Lung microvascular endothelial cell (primary cell): ENCODE measurements at regions not wholly inside any gene's neighbourhood (a gene's known extent, or its start where the extent isn't known, plus 50 kb on each side); places are given as distances from the start of the nearest gene placed in this dataset.
"Not testable (repeated sequence)": the region's sequence is repeated elsewhere in the genome, so short reads cannot be mapped to it uniquely, and the experiment has no call there.

Experiments
- DNase-seq, 2 donors: peaks; one replicate each; pipeline versions ENCODE4 v3.0.0 to v3.0.0-alpha.2; 2010; ENCODE audit warnings: low read depth in 2 of 2

DNA sequence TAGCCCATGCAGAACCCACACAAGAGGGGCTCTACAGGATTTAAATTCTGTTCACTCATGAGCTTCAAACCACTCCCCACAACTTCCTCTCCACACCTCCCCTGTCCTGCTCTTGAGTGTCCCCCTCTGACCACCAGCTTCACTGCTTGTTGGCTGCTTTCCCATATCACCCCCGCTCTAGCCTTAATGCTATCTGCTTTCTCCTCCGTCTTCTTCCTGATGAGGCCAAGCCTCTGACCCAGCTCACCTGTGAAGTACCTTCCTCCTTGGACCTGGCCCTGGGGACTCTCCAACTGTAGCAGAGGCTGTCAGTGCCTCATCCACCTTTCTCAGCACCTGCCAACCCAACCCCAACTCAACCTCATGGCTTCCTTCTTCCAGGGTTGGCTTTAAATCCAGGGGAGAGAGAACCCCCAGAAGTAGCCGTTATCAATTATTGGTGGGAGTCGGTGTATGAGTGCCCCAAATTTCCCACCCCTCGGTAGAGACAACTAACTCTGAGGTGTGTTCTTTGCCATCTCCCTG, 174.8 kb downstream of the MINAR1 start:
- DNase-seq, result no peak

DNA sequence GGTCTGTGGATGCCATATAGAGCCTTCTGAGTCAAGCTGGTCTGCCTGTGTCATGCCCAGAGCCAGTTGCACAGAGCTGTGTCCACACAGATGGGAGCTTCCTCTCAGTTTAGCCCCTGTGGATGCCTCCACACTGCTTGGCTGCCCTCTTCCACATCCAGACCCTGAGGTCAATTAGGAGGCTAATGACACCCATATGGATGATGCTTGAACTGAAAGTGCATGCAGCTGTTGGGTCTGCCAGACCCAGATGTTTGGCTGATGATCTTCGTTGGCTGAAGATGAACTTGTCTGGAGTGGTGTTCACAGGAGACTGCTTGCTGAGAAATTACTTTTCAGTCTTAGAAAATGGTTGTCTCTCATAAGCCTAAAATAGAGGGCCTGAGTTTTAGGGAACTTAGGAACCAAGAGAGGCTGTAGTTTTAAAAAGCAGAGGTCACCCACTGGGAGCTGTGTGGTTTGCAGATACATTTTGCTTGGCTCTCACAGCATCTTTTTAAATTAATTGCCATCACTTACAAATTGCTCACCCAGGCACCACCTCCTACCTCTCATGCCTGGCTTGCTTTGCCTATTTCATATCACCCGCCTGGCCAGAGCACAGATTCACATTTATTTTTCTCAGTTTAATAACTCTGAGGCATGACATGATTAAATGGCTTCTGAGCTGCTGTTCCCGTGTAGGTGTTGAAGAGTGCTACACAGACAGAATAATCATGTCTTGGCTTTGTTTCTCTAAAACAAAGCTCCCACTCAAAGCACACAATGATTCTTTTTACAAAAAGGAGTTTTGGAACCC, 176.1 kb downstream of the MINAR1 start:
- no peak for DNase-seq

DNA sequence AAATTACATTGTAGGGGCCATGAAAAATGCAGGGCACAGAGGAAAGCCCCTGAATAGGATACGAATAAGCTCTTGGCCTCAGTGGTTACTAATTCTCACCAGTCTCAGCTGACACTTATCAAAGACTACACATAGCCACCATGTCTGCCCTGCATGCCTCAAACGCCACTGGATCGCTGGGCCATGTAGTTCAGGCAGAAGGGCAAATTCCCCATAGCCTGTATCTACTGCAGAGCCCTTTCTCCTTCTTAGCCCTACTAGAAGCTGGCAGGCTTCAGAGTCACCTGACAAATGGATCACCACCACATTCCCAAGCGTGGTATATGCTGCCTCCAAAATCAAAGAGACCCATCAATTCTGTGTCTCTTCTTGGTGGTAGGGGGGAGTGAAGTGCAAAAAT, 177.4 kb downstream of the MINAR1 start:
- DNase-seq, result no peak

DNA sequence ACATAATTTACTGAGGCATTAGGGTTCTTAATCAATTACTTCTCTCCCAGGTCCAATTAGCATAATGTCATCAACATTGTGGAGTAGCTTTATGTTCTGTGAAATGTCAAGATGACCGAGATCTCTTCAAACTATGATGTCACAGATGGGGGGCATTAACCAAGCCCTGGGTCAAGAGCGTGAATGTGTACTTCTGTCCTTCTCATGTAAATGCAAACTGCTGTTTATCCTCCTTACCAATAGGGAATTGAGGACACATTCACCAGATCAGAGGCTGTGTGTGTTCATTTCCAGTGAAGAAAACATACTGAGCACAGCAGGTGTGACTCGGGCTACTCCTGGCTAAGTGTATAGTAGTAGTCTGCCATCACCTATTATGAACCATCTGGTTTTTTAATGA, 177.9 kb downstream of the MINAR1 start:
- DNase-seq, result no peak

DNA sequence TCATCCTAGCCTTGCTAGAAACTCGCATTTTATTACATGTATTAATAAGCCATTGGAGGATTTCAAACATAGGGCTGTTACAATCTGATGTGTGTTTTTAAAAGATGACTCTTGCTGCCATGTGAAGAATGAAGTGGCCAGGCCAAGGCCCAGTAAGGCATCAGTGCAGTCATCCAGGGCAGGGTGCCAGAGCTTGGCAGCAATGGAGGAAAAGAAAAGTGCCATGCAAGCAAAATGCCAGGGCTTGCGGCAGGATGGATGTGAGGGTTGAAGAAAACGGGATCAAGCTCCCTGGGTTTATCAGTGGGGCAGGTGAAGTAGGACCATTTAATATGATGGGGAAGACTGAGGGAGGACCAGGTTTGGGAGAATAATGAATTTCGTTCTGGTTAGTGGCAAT, 183.6 kb downstream of the MINAR1 start:
- no peak for DNase-seq

DNA sequence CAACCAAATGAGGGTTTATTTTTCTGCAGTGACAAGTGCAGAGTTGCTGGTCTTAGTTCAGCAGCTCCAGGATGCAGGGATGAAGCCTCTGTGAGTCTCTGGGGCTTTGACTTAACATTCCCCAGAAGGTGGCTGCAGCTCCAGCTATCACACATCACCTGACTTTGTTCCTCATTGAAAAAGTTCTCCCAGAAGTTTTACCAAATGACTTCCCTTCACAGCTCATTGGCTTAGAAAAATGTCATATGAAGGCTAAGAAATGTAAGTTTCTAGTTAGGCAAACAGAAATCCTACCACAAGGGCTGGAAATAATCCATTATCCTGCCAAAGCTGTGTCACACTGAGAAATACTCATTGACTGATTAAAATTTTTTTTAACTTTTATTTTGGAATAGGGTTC, 184.9 kb downstream of the MINAR1 start:
- DNase-seq, result no peak

DNA sequence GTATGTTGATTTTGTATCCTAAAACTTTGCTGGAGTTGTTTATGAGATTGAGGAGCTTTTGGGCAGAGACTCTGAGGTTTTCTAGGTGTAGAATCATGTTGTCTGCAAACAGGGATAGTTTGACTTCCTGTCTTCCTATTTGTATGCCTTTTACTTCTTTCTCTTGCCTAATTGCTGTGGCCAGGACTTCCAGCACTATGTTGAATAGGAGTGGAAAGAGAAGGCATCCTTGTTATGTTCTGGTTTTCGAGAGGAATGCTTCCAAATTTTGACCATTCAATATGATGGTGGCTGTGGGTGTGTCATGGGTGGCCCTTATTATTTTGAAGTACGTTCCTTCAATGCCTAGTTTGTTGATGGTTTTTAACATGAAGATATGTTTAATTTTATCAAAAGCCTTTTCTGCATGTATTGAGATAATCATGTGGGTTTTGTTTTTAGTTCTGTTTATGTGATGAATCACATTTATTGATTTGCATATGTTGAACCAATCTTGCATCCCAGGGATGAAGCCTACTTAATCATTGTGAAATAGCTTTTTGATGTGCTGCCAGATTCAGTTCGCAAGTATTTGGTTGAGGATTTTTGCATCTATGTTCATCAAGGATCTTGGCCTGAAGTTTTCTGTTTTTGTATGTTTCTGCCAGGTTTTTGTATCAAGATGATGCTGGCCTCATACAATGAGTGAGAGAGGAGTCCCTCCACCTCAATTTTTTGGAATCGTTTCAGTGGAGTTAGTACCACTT, 188.1 kb downstream of the MINAR1 start:
- no peak for DNase-seq

DNA sequence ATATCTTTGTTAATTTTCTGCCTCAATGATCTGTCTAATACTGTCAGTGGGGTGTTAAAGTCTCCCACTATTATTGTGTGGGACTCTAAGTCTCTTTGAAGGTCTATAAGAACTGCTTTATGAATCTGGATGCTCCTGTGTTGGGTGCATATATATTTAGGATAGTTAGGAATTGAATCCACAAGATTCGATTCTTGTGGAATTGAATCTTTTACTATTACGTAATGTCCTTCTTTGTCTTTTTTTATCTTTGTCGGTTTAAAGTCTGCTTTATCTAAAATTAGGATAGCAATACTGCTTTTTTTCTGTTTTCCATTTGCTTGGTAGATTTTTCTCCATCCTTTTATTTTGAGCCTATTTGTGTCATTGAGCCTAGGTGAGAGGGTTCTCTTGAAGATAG, 189.7 kb downstream of the MINAR1 start:
- DNase-seq, result not testable (repeated sequence)

DNA sequence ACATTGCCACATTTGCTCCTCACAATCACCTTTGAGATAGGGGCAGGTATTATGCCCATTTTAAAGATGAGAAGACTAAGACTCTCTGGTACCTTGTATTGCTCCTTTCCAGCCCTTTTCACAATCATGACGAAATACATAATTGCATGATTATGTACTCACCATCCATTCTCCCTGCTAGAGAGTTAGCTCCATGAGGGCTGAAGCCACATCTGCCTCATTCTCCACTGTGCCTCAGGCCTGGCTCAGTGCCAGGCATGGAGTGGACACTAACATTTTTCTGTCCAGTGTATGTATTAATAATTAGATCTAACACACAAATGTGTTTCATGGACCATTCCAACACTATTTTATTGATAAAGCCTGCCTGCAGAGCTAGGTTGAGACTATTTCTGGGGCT, 191.4 kb downstream of the MINAR1 start:
- no peak for DNase-seq

DNA sequence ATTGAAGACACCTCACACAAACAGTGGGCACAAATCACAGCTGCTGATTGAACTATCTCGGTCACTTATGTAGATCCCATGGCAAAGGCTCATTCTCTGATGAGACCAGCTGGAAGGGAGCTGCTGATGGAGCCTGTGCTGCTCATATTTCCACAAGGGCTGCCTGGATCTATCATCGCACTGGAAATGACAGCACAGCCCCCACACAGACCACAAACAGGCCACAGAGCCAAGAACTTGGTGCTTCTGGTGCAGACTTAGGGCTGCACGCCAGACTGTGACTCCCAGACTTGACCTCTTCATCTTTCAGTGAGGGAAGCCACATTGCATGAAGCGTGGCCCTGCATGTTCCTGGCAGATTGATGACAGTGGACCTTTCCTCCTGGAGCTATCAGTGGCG, 197.6 kb downstream of the MINAR1 start:
- no peak for DNase-seq

DNA sequence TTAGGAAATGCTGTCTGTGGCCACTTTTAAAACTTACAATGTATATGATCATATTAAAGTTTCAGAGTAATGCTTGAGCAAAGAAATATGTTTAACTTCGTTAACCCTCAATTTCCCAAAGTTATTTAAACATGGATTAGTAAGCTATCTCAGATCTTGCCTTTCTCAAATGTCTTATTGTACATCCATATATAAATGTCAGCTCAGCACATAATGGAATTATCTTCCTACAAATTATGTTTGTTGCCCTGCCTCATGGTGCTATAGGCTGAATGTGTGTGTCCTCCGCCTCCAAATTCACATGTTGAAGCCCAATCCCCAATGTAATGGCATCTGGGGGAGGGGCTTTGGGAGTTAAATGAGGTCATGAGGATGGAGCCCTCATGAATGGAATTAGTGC, 200.3 kb downstream of the MINAR1 start:
- no peak for DNase-seq

DNA sequence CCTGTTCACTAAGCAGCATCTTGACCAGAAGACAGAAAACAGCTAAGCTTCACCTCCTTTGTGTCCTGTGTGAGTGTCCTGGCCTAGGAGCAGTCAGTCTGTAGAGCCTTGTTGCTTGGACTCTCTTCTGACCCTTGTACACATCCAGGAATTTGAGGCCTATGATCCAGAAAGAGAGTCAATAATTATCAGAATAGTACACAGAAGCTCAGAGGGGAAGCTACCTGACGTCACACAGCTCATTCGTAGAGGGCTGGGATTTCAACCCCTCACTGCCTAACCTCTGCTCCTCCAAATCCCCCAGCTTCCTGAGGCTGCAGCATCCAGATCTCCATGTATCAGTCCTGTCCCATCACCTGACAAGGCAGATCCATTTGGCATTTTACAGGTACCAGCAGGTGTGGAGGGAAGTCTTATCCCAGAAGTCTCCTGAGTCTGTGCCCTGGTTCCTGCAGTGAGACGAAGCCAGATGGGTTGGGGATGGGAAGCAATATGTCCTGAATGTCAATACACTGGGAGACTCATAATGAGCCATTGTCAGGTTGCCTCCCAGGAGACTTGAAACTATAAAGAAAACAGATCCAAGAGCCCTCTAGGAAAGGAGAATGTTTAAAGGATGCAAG, 203.1 kb downstream of the MINAR1 start:
- no peak for DNase-seq

DNA sequence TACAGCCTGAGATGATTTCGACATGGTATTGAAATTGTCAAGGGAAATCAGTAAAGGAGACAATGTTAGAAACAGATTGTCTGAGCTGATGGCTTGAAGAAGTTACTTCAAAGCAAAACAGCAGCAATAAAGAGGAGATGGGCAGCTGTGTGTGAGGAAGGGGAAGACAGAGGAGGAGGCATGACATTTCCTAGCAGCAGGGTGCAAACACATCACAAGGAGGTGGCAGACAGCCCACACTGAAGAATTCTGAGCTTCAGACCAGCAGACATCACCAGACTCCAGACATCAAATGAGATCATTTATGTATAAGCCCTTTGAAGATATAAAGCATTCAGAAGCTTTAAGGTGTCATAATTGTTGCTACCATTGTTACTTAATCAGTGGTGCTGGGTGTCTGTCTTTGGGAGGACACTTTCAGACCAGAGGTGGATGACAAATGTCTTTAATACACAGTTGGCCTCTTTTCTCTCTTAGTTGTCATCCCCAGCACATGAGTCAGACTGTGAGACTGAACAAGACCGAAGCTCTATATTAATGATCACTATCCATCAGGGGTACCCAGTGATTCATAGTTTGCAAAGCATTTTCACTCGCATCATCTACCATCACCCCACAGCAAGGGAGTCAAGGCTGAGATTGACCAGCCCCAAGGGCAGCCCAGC, 203.9 kb downstream of the MINAR1 start:
- no peak for DNase-seq

DNA sequence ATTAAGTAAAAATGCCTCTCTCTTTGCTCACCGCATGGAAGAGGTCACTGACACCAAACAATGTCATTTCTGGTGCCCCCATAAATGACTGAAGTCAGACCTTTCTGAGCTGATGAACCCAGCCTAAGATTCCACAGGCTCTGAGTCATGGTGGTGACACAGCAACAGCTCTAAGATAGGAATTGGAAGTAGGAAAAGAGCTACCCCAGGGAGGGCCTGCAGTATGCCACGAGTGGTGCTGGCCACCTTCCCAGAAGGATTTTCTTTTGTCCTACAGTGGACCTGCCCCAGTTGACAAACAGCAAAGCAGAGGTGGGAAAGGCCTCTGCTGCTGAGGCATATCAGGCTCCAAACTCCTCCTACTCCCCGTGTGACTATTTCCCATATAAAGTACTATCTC, 208.1 kb downstream of the MINAR1 start:
- DNase-seq, result peak; percentile 13 to 71

DNA sequence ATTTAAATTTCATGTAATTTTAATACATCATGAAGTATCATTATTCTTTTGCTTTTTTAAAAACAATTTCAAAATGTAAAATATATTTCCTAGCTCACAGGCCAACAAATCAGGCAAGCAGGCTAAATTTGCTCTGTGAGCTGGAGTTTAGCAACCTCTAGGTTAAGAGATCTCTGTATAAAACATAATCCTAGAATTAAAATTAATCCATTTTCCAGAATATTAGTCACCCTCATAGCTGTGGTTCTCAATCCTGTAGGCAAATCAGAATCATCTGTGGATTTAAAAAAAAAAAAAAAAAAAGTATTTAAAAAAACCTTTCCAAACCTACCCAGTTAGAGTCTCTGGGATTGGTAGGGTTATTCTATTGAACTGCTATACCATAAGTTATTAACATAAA, 209.7 kb downstream of the MINAR1 start:
- DNase-seq, result no peak

DNA sequence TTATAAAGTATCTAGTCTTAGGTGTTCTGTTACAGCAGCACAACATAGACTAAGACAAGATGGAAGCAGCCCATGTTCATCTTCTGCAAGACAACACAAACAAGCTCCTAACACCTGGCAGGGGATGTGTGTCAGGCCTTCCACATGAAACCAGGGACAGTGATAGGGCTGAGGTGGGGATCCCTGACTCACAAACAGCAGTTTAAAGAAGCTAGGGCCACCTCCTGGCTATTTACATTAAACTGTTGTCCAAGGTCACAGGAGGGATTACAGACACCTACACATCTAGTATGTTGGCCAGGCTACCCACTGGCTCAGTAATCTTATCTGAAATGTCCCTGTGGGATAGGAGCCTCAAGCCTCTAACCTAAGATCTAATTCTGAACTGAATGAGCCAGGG, 211.3 kb downstream of the MINAR1 start:
- DNase-seq, result no peak

DNA sequence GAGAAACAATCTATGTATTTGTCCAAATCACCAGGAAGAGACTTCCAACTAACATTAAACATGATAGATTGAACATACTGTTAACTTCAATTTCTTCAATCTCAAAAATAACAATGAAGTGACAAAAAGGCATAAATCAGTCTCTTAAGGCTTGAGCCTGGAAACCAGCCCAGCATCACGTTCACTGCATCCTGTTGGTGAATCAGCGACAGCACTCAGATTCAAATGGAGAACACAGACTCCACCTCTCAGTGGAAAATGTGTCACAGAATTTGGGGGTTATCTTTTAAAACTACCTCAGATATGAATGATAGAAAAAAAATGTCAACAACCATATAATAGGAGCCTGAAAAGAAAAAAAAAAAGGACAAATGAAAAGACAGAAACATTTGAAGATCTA, 212.0 kb downstream of the MINAR1 start:
- DNase-seq, result peak; percentile 89

DNA sequence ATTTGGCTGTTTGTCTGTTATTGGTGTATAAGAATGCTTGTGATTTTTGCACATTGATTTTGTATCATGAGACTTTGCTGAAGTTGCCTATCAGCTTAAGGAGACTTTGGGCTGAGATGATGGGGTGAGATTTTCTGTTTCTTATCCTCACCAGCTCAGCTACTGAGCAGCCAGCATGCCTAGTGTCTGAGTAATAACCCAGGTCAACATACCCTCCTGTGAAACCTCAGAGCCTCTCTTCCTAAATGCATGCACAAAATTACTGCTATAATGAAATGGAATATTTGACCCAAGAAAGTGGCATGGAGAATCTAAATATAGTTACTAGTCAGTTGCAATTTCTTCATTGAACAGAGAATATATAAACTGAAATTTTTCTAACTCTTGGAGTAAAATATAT, 220.8 kb downstream of the MINAR1 start:
- not testable (repeated sequence) for DNase-seq

DNA sequence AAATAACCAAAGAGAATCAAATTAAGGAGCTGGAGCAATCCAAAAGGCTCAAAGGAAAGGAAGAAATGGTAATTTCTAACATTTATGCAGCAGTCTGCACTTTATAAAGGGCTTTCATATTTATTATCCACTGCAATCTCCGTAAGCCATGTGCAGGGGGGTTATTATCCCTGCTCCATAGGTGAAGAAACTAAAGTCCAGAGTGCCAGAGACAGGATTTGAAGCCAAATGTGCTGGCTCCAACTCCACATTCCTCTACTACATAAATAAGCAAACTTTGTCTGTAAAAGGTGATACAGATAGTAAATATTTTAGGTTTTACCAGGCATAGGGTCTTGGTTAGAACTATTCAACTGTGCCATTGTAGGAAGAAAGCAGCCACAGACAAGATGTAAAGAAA, 221.4 kb downstream of the MINAR1 start:
- DNase-seq, result no peak

DNA sequence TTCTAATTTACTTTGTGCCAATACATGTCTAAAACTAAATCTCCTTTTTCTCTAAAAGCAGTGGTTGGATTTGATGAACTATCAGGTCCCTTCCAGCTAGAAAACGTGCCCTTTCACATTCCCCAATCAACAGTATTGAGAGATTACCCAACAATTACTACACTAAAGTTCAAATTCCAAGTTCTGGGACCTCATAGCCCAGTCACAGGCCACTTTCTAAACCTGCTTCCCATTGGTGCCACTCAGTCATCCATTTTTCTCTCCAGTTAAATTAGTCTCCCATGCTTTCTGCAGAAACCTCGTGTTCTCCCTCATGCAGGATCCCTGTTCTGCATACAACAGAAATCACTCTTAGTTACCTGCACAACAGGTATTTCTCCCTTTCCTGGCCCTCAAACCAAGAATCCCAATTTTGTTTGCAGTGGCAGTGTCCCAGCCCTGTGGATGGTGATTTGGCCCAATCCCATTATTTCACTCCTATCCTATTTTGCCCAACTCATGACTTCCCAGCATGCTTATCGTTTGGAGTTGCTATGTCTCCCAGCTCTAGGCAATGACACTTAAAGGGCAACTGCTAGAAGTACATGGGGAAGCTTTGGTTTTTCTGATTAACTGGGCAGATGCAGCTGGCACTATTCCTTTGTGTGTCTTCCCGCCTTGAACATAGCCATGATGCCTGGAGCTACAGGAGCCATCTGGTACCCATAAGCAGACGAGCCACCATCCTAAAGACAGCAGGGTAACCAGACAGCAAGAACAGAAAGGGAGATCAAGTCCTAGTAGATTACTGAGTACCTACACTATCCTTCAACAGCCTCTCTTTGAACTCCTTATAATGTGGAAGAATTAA, 224.2 kb downstream of the MINAR1 start:
- no peak for DNase-seq

DNA sequence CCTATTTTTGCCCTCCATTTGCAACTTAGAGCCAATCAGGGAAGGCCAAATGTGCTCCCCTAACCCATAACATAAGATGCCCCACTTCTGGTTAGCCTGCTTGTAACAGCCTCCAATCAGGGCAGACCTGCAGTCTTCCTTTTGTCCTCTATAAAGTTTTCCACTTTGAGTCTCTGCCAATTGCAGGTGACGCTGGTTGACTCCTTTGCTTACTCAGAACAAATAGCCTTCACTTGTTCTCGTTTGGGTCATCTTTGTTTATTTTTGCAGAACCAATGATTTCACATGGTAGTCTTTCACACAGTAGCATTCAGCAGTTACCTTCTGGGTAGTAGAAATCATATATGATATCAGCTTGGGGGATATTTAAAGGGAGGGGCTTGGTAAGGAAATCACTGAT, 225.6 kb downstream of the MINAR1 start:
- no peak for DNase-seq
